Hepatocyte (in vitro differentiated cells): ENCODE measurements at regions not wholly inside any gene's neighbourhood (a gene's known extent, or its start where the extent isn't known, plus 50 kb on each side); places are given as distances from the start of the nearest gene placed in this dataset. TPM values are rescaled to one million over a fixed set of nuclear protein-coding genes. Genes with fewer than 3 reads are reported as not detected.

Experiments used
- DNase-seq: peaks from one replicate; pipeline ENCODE4 v3.0.0-alpha.2; 2016; ENCODE audit warnings: low spot score
- H2AFZ ChIP-seq: fragments of 200-600 bp; sonication (generic); 2 replicates; pipeline ENCODE4 v1.6.0; 2016; ENCODE audit warnings: antibody characterized with exemption, mild to moderate bottlenecking
- H3K27ac ChIP-seq: fragments of 200-600 bp; sonication (generic); 2 replicates; pipeline ENCODE4 v1.5.1; 2016; ENCODE audit warnings: mild to moderate bottlenecking
- H3K27me3 ChIP-seq: fragments of 200-600 bp; sonication (generic); 2 replicates; pipeline ENCODE4 v1.6.1; 2016
- H3K36me3 ChIP-seq: fragments of 200-600 bp; sonication (generic); replicated peaks from 2 replicates; pipeline ENCODE4 v1.5.1; 2016; ENCODE audit warnings: low read depth; ENCODE audit not compliant: insufficient read depth
- H3K4me1 ChIP-seq: fragments of 200-600 bp; sonication (generic); 2 replicates; pipeline ENCODE4 v1.5.1; 2016; ENCODE audit warnings: mild to moderate bottlenecking, moderate library complexity; ENCODE audit not compliant: insufficient read depth
- H3K4me2 ChIP-seq: fragments of 200-600 bp; sonication (generic); 2 replicates; pipeline ENCODE4 v1.6.0; 2016
- H3K4me3 ChIP-seq: fragments of 200-600 bp; sonication (generic); 2 replicates; pipeline ENCODE4 v1.5.1; 2016; ENCODE audit warnings: mild to moderate bottlenecking
- H3K79me2 ChIP-seq: fragments of 200-600 bp; sonication (generic); 2 replicates; pipeline ENCODE4 v1.6.0; 2017; ENCODE audit warnings: mild to moderate bottlenecking
- H3K9me2 ChIP-seq: fragments of 200-600 bp; sonication (generic); replicated peaks from 2 replicates; pipeline ENCODE4 v1.6.0; 2017; ENCODE audit warnings: mild to moderate bottlenecking; ENCODE audit not compliant: insufficient read depth
- H3K9me3 ChIP-seq: fragments of 200-600 bp; sonication (generic); 2 replicates; pipeline ENCODE4 v1.5.1; 2016; ENCODE audit warnings: low read depth, mild to moderate bottlenecking
- H4K20me1 ChIP-seq: fragments of 200-600 bp; sonication (generic); 2 replicates; pipeline ENCODE4 v1.6.0; 2016; ENCODE audit warnings: mild to moderate bottlenecking; ENCODE audit not compliant: insufficient read depth, poor library complexity, severe bottlenecking
- EZH2 ChIP-seq: fragments of 200-600 bp; sonication (generic); IDR thresholded peaks from 2 replicates; pipeline ENCODE4 v1.6.1; 2016; ENCODE audit warnings: antibody characterized with exemption, mild to moderate bottlenecking, borderline replicate concordance
- EZH2phosphoT487 ChIP-seq: fragments of 200-600 bp; sonication (generic); IDR thresholded peaks from one replicate; pipeline ENCODE4 v1.6.1; 2018; ENCODE audit warnings: antibody characterized with exemption, mild to moderate bottlenecking, low read depth, moderate library complexity; ENCODE audit not compliant: unreplicated experiment, severe bottlenecking
- WGBS: methylation state at CpG from one replicate; pipeline ENCODE4 v1.1.6; 2016; ENCODE audit warnings: low lambda C conversion rate; ENCODE audit errors: missing lambda C conversion rate; 5-methylcytosine and 5-hydroxymethylcytosine counted together
- small RNA-seq: library from RNA; depleted of rRNA; stranded (forward); fragments of <200 nt; gene quantifications from one replicate; pipeline ENCODE3, GENCODE V24; 2014
- TF ChIP-seq, protein P1 (sequence below): fragments of 200-600 bp; sonication (generic); IDR thresholded peaks from 2 replicates; pipeline ENCODE4 v1.5.1; 2016; ENCODE audit warnings: antibody characterized with exemption, mild to moderate bottlenecking; ENCODE audit not compliant: poor library complexity

DNA sequence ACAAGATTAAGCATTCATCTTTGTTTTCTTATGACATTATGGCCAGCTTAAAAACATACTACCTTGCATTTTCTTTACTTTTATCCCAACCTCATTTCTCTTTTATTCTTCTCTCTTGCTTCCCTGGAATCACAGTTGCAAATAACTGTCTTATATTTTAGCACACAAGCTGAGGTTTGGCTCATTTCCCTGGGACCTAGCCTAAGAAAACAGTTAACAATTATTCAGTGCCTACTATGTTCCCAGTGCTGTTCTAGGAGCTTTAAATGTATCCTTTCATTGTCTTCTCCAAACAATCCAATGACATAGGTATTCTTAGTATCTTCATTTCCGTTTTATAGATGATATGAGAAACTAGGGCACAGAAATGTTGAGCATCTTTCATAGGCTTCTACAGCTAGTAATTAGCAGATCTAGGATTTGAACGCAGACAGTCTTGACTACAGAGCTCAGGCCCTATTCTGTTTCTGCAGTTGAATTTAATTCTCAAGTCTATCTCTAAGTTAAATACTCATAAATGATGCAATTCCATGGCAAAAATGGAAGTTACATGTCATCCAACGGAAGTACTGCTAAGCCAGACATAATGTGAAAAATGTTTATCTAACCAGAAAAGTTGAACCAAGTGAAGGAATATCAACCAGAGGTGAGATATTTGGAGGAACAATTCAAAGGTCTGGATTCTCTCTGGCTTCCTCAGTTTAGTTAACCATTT lies 52.3 kb upstream of the MTAP start:
- Histone ChIP-seq H3K4me3 (no peak overlapping the region), H3K9me3 (no peaks in the 10 kb centered on the region), H4K20me1 (no peaks in the 10 kb centered on the region), H3K4me2 (no peak overlapping the region), H3K27ac (no peak overlapping the region), H3K36me3 (no peaks in the 10 kb centered on the region), H3K27me3 (no peaks in the 10 kb centered on the region), H3K9me2 (no peaks in the 10 kb centered on the region), H2AFZ (no peak overlapping the region), H3K79me2 (no peaks in the 10 kb centered on the region), H3K4me1 (no peaks in the 10 kb centered on the region)
- WGBS = 61% methylated on average over 3 of the region's 3 CpGs
- DNase-seq = no peak
- no peak for TF ChIP-seq EZH2
- TF ChIP-seq EZH2phosphoT487 = no peak
- TF ChIP-seq, protein P1, sequence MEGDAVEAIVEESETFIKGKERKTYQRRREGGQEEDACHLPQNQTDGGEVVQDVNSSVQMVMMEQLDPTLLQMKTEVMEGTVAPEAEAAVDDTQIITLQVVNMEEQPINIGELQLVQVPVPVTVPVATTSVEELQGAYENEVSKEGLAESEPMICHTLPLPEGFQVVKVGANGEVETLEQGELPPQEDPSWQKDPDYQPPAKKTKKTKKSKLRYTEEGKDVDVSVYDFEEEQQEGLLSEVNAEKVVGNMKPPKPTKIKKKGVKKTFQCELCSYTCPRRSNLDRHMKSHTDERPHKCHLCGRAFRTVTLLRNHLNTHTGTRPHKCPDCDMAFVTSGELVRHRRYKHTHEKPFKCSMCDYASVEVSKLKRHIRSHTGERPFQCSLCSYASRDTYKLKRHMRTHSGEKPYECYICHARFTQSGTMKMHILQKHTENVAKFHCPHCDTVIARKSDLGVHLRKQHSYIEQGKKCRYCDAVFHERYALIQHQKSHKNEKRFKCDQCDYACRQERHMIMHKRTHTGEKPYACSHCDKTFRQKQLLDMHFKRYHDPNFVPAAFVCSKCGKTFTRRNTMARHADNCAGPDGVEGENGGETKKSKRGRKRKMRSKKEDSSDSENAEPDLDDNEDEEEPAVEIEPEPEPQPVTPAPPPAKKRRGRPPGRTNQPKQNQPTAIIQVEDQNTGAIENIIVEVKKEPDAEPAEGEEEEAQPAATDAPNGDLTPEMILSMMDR = no peak

DNA sequence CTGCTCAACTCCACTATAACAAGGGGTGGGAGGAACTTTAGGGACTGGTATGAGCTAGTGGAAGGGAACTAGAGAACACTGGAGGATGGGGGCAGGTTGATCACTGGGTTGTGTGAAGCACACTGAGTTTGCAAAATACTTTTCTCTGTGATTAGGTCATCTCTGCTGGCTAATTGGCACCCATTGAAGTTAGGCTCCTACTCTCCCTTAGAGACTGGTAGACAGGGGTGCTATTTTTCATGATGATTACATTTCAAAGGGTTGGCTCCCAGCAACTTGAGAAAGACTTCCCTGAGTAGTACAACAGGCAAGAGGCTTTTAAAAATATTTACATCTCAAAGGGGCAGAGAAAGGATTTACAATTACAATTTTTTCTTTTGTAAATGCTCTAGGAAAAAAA lies 50.4 kb upstream of the MTAP start:
- Histone ChIP-seq H3K9me2 (no peaks in the 10 kb centered on the region), H3K79me2 (no peaks in the 10 kb centered on the region), H3K27ac (no peak overlapping the region), H3K9me3 (no peaks in the 10 kb centered on the region), H3K4me1 (no peaks in the 10 kb centered on the region), H3K4me3 (no peak overlapping the region), H3K27me3 (no peaks in the 10 kb centered on the region), H2AFZ (no peak overlapping the region), H3K36me3 (no peaks in the 10 kb centered on the region), H3K4me2 (no peak overlapping the region), H4K20me1 (no peaks in the 10 kb centered on the region)
- no peak for DNase-seq
- TF ChIP-seq EZH2 (no peak), EZH2phosphoT487 (no peak)
- TF ChIP-seq, protein P1 = no peak

Small RNA genes in the stretch of these regions (small RNA-seq; reads per million reads assigned to genes)
- not detected for gene RN7SL151P
